ENCODE measurements at regions not wholly inside any gene's neighbourhood (a gene's known extent, or its start where the extent isn't known, plus 50 kb on each side); places are given as distances from the start of the nearest gene placed in this dataset.
A peak's percentile ranks its signal among the peaks of the same experiment; 100 is the strongest.

- DNase-seq (ENCODE audit: low spot score) (no peak), ATAC-seq (ENCODE audit: low read depth) (no peak)
- Histone ChIP-seq H3K36me3 (ENCODE audit: low read depth) (no peaks in the 10 kb centered on the region), H3K4me1 (ENCODE audit: insufficient read depth, poor library complexity, severe bottlenecking) (no peaks in the 10 kb centered on the region), H3K4me3 (ENCODE audit: severe bottlenecking) (no peak overlapping the region), H3K27me3 (ENCODE audit: insufficient read depth, poor library complexity, severe bottlenecking) (no peaks in the 10 kb centered on the region), H3K9me3 (ENCODE audit: severe bottlenecking) (no peaks in the 10 kb centered on the region), H3K27ac (ENCODE audit: poor library complexity, severe bottlenecking) (no peak overlapping the region)
- no peak for TF ChIP-seq CTCF (IDR thresholded peaks at IDR 0.05; ENCODE audit: poor library complexity, severe bottlenecking)
Observed at GRCh38 chr5:174339130-174339529, 293.6 kb downstream of the NSG2 start.

GRCh38 chr5:174340226-174340625 is 294.7 kb downstream of the NSG2 start:
- Histone ChIP-seq H3K27ac (ENCODE audit: poor library complexity, severe bottlenecking) (no peak overlapping the region), H3K36me3 (ENCODE audit: low read depth) (no peaks in the 10 kb centered on the region), H3K4me3 (ENCODE audit: severe bottlenecking) (no peak overlapping the region), H3K27me3 (ENCODE audit: insufficient read depth, poor library complexity, severe bottlenecking) (no peaks in the 10 kb centered on the region), H3K9me3 (ENCODE audit: severe bottlenecking) (no peaks in the 10 kb centered on the region), H3K4me1 (ENCODE audit: insufficient read depth, poor library complexity, severe bottlenecking) (no peaks in the 10 kb centered on the region)
- ATAC-seq (ENCODE audit: low read depth) (peak; percentile 14; the same call in 1 of the 3 replicates), DNase-seq (ENCODE audit: low spot score) (no peak)
- no peak for TF ChIP-seq CTCF (IDR thresholded peaks at IDR 0.05; ENCODE audit: poor library complexity, severe bottlenecking)

GRCh38 chr5:174342696-174343095 is 297.2 kb downstream of the NSG2 start:
- DNase-seq (ENCODE audit: low spot score) (no peak), ATAC-seq (ENCODE audit: low read depth) (no peak)
- no peaks in the 10 kb centered on the region for H3K36me3 ChIP-seq (ENCODE audit: low read depth)
- H3K9me3 ChIP-seq (ENCODE audit: severe bottlenecking), result no peaks in the 10 kb centered on the region
- no peak overlapping the region for H3K27ac ChIP-seq (ENCODE audit: poor library complexity, severe bottlenecking)
- no peak for TF ChIP-seq CTCF (IDR thresholded peaks at IDR 0.05; ENCODE audit: poor library complexity, severe bottlenecking)
- H3K4me3 ChIP-seq (ENCODE audit: severe bottlenecking), result no peak overlapping the region
- H3K27me3 ChIP-seq (ENCODE audit: insufficient read depth, poor library complexity, severe bottlenecking), result no peaks in the 10 kb centered on the region
- H3K4me1 ChIP-seq (ENCODE audit: insufficient read depth, poor library complexity, severe bottlenecking), result no peaks in the 10 kb centered on the region

- no peak for TF ChIP-seq CTCF (IDR thresholded peaks at IDR 0.05; ENCODE audit: poor library complexity, severe bottlenecking)
- ATAC-seq (ENCODE audit: low read depth), result no peak
- Histone ChIP-seq H3K27ac (ENCODE audit: poor library complexity, severe bottlenecking) (no peak overlapping the region), H3K27me3 (ENCODE audit: insufficient read depth, poor library complexity, severe bottlenecking) (no peaks in the 10 kb centered on the region), H3K9me3 (ENCODE audit: severe bottlenecking) (no peaks in the 10 kb centered on the region), H3K4me3 (ENCODE audit: severe bottlenecking) (no peak overlapping the region), H3K36me3 (ENCODE audit: low read depth) (no peaks in the 10 kb centered on the region), H3K4me1 (ENCODE audit: insufficient read depth, poor library complexity, severe bottlenecking) (no peaks in the 10 kb centered on the region)
- no peak for DNase-seq (ENCODE audit: low spot score)
Observed at GRCh38 chr5:174343826-174344225, 298.3 kb downstream of the NSG2 start.

- no peaks in the 10 kb centered on the region for H3K36me3 ChIP-seq (ENCODE audit: low read depth)
- ATAC-seq (ENCODE audit: low read depth), result peak; percentile 33; the same call in 1 of the 3 replicates
- DNase-seq (ENCODE audit: low spot score), result no peak
- no peaks in the 10 kb centered on the region for H3K27me3 ChIP-seq (ENCODE audit: insufficient read depth, poor library complexity, severe bottlenecking)
- no peaks in the 10 kb centered on the region for H3K9me3 ChIP-seq (ENCODE audit: severe bottlenecking)
- no peak overlapping the region for H3K27ac ChIP-seq (ENCODE audit: poor library complexity, severe bottlenecking)
- TF ChIP-seq CTCF (IDR thresholded peaks at IDR 0.05; ENCODE audit: poor library complexity, severe bottlenecking), result no peak
- no peaks in the 10 kb centered on the region for H3K4me1 ChIP-seq (ENCODE audit: insufficient read depth, poor library complexity, severe bottlenecking)
- H3K4me3 ChIP-seq (ENCODE audit: severe bottlenecking), result no peak overlapping the region
Observed at GRCh38 chr5:174344335-174344734, 298.8 kb downstream of the NSG2 start.

Data from RWPE2 (cell line).